ENCODE measurements at regions not wholly inside any gene's neighbourhood (a gene's known extent, or its start where the extent isn't known, plus 50 kb on each side); places are given as distances from the start of the nearest gene placed in this dataset.
A peak's percentile ranks its signal among the peaks of the same experiment; 100 is the strongest.

DNA sequence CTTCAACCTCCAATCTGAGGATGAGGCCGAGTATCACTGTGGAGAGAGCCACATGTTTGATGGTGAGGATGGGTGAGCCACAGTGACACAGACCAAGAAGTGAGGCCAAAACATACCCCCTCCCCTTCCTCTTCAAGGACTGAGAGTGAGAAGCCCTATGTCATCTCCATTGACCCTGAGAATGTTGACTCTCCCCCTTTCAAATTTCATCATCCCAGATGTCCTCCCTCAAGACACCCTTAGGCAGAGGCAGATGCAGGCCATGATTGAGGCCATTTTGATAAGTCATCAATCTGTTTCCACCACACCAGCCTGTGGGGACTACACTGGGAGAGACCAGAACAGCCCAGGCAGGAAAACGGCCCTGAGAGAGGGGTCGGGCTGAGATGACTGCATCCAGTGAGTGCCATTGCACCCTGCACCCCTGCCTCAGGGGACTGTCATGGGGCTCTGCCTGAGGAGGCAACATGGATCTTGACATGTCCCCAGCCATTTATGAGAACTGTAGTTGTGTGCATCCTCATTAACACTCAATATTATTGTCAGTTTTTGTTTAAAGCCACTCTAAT, 84.2 kb upstream of the IGLL5 start:
- POLR2A ChIA-PET (ENCODE audit: low non-redundant PET): no interaction called here
- no peak for TF ChIP-seq EZH2 (IDR thresholded peaks at IDR 0.05; ENCODE audit: borderline replicate concordance, low read depth, low read length, poor library complexity, severe bottlenecking)
- TF ChIP-seq, protein P1, sequence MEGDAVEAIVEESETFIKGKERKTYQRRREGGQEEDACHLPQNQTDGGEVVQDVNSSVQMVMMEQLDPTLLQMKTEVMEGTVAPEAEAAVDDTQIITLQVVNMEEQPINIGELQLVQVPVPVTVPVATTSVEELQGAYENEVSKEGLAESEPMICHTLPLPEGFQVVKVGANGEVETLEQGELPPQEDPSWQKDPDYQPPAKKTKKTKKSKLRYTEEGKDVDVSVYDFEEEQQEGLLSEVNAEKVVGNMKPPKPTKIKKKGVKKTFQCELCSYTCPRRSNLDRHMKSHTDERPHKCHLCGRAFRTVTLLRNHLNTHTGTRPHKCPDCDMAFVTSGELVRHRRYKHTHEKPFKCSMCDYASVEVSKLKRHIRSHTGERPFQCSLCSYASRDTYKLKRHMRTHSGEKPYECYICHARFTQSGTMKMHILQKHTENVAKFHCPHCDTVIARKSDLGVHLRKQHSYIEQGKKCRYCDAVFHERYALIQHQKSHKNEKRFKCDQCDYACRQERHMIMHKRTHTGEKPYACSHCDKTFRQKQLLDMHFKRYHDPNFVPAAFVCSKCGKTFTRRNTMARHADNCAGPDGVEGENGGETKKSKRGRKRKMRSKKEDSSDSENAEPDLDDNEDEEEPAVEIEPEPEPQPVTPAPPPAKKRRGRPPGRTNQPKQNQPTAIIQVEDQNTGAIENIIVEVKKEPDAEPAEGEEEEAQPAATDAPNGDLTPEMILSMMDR (conservative IDR thresholded peaks at IDR 0.05; ENCODE audit: low read depth, low read length): no peak
- Histone ChIP-seq H3K9me3 (ENCODE audit: low read depth, low read length, poor library complexity, severe bottlenecking) (no peaks in the 10 kb centered on the region), H3K27me3 (replicated peaks; ENCODE audit: insufficient read depth, low read depth, low read length, poor library complexity) (peaks cover 27% of the 10 kb centered on the region), H3K27ac (ENCODE audit: low read depth, low read length, poor library complexity, severe bottlenecking) (no peak overlapping the region), H3K4me1 (ENCODE audit: insufficient read depth, low read length, poor library complexity, severe bottlenecking) (no peaks in the 10 kb centered on the region), H3K36me3 (ENCODE audit: insufficient read depth, low read length, poor library complexity, severe bottlenecking) (no peaks in the 10 kb centered on the region), H3K4me3 (ENCODE audit: low read depth, low read length, poor library complexity, severe bottlenecking) (no peak overlapping the region)
- no TSS peak for BruUV-seq (replicated peaks)
- CTCF ChIA-PET: no interaction called here
- DNase-seq (ENCODE audit: low spot score): no peak
- intact Hi-C loops (cut with micrococcal nuclease; ENCODE audit: unreplicated experiment): no loop called here

- Histone ChIP-seq H3K27me3 (replicated peaks; ENCODE audit: insufficient read depth, low read depth, low read length, poor library complexity) (peaks cover 40% of the 10 kb centered on the region), H3K27ac (ENCODE audit: low read depth, low read length, poor library complexity, severe bottlenecking) (no peak overlapping the region), H3K36me3 (ENCODE audit: insufficient read depth, low read length, poor library complexity, severe bottlenecking) (no peaks in the 10 kb centered on the region), H3K4me1 (ENCODE audit: insufficient read depth, low read length, poor library complexity, severe bottlenecking) (no peaks in the 10 kb centered on the region), H3K9me3 (ENCODE audit: low read depth, low read length, poor library complexity, severe bottlenecking) (no peaks in the 10 kb centered on the region), H3K4me3 (ENCODE audit: low read depth, low read length, poor library complexity, severe bottlenecking) (no peak overlapping the region)
- intact Hi-C loops (cut with micrococcal nuclease; ENCODE audit: unreplicated experiment): no loop called here
- CTCF ChIA-PET: interaction anchor here (0.8 to 1.3 kb wide), 3 partner anchors 9 to 147 kb away, joined by 3 to 4 read pairs (median 3); no protein-coding TSS in a partner anchor
- TF ChIP-seq, protein P1 (conservative IDR thresholded peaks at IDR 0.05; ENCODE audit: low read depth, low read length): peak; percentile 68
- no peak for TF ChIP-seq EZH2 (IDR thresholded peaks at IDR 0.05; ENCODE audit: borderline replicate concordance, low read depth, low read length, poor library complexity, severe bottlenecking)
- no TSS peak for BruUV-seq (replicated peaks)
- POLR2A ChIA-PET (ENCODE audit: low non-redundant PET): no interaction called here
- peak; percentile 30 for DNase-seq (ENCODE audit: low spot score)
Observed at GRCh38 chr22:22810018-22810427, 77.6 kb upstream of the IGLL5 start.

DNA sequence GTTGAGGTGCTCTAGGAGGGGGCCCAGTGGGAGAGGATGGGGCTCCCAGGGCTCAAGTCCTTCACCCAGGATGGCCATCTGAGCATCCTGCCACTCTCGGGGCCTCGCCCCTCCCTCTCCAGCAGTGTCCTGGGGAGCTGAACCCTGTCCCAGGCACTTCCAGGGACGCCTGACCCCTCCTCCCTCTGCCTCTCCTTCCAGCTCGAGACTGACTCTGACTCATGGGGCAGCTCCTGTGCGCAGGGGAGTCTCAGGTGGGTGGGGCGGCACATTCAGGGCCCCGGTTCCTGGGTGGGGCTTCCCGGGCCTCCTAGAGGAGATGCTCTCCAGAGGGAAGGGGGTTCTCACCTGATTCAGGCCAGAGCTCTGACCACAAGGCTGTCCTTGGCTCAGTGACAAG, 77.1 kb upstream of the IGLL5 start:
- no peak for DNase-seq (ENCODE audit: low spot score)
- CTCF ChIA-PET: interaction anchor here (0.8 to 1.3 kb wide), 2 partner anchors 10 to 147 kb away, joined by 3 read pairs; no protein-coding TSS in a partner anchor
- H3K4me1 ChIP-seq (ENCODE audit: insufficient read depth, low read length, poor library complexity, severe bottlenecking): no peaks in the 10 kb centered on the region
- TF ChIP-seq EZH2 (IDR thresholded peaks at IDR 0.05; ENCODE audit: borderline replicate concordance, low read depth, low read length, poor library complexity, severe bottlenecking): no peak
- TF ChIP-seq, protein P1 (conservative IDR thresholded peaks at IDR 0.05; ENCODE audit: low read depth, low read length): no peak
- no peaks in the 10 kb centered on the region for H3K9me3 ChIP-seq (ENCODE audit: low read depth, low read length, poor library complexity, severe bottlenecking)
- POLR2A ChIA-PET (ENCODE audit: low non-redundant PET): no interaction called here
- H3K4me3 ChIP-seq (ENCODE audit: low read depth, low read length, poor library complexity, severe bottlenecking): no peak overlapping the region
- H3K36me3 ChIP-seq (ENCODE audit: insufficient read depth, low read length, poor library complexity, severe bottlenecking): no peaks in the 10 kb centered on the region
- intact Hi-C loops (cut with micrococcal nuclease; ENCODE audit: unreplicated experiment): no loop called here
- no peak overlapping the region for H3K27ac ChIP-seq (ENCODE audit: low read depth, low read length, poor library complexity, severe bottlenecking)
- no TSS peak for BruUV-seq (replicated peaks)
- peaks cover 36% of the 10 kb centered on the region for H3K27me3 ChIP-seq (replicated peaks; ENCODE audit: insufficient read depth, low read depth, low read length, poor library complexity)

All from A673 (cell line).